ENCODE measurements at regions not wholly inside any gene's neighbourhood (a gene's known extent, or its start where the extent isn't known, plus 50 kb on each side); places are given as distances from the start of the nearest gene placed in this dataset.
"Not testable (repeated sequence)": the region's sequence is repeated elsewhere in the genome, so short reads cannot be mapped to it uniquely, and the experiment has no call there.

DNA sequence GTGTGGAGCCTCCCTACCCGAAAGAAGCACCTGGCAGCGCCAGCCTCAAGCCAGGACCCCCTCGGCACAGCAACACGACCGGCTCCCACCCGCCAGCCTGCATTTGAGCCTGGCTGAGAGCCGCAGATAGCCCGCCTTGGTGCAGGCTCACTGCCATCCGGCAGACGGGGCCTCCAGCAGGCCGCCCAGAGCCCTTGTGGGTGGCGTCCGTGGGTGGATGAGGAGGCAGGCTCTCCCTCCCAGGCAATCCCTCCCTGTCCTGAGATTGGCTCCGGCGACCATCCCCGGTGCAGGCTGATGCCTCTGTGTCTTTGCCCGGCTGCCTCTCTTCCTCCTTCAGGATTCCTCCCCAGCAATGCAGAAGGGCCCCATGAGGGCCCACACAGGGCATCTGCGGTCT is 1527.9 kb downstream of the BRD1 start:
- TF ChIP-seq, protein P1, sequence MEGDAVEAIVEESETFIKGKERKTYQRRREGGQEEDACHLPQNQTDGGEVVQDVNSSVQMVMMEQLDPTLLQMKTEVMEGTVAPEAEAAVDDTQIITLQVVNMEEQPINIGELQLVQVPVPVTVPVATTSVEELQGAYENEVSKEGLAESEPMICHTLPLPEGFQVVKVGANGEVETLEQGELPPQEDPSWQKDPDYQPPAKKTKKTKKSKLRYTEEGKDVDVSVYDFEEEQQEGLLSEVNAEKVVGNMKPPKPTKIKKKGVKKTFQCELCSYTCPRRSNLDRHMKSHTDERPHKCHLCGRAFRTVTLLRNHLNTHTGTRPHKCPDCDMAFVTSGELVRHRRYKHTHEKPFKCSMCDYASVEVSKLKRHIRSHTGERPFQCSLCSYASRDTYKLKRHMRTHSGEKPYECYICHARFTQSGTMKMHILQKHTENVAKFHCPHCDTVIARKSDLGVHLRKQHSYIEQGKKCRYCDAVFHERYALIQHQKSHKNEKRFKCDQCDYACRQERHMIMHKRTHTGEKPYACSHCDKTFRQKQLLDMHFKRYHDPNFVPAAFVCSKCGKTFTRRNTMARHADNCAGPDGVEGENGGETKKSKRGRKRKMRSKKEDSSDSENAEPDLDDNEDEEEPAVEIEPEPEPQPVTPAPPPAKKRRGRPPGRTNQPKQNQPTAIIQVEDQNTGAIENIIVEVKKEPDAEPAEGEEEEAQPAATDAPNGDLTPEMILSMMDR (IDR thresholded peaks at IDR 0.05; ENCODE audit: low read depth, low read length, missing control alignments) = no peak
- in situ Hi-C loops (cut with HindIII; ENCODE audit: low sequenced_read_pairs) = no loop called here
- no peak for DNase-seq (ENCODE audit: low read depth)
- H3K4me3 ChIP-seq (ENCODE audit: low read depth, low read length) = no peak overlapping the region

DNA sequence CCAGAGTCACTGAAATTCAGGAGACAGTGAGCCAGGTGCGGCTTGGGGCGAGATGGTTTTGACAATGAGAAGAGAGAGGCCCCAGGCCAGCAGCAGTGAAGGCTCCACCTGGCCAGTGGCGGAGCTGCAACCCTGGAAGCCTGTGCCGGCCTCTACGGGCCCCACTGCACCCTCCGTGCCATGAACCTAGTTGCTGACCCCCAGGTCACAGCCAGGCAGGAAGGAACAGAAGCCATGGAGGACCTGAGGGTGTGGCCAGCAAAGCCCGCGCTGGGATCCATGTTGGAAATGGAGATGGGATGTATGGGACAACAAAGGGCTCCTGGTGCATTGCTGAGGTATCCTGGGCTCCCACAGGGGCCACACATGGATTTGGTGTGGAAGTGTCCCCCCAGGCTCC is 1528.5 kb downstream of the BRD1 start:
- in situ Hi-C loops (cut with HindIII; ENCODE audit: low sequenced_read_pairs) = no loop called here
- TF ChIP-seq, protein P1 (IDR thresholded peaks at IDR 0.05; ENCODE audit: low read depth, low read length, missing control alignments) = no peak
- H3K4me3 ChIP-seq (ENCODE audit: low read depth, low read length) = no peak overlapping the region
- DNase-seq (ENCODE audit: low read depth) = no peak

DNA sequence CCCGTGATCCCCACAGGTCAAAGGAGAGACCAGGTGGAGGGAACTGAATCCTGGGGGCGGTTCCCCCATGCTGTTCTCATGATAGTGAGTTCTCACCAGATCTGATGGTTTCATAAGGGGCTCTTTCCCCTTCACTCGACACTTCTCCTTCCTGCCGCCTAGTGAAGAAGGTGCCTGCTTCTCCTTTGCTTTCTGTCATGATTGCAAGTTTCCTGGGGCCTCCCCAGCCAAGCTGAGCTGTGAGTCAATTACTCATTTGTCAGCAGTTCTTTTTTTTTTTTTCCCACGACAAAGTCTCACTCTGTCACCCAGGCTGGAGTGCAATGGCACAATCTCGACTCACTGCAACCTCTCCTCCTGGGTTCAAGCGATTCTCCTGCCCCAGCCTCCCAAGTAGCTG is 1530.4 kb downstream of the BRD1 start:
- DNase-seq (ENCODE audit: low read depth) = no peak
- no peak overlapping the region for H3K4me3 ChIP-seq (ENCODE audit: low read depth, low read length)
- TF ChIP-seq, protein P1 (IDR thresholded peaks at IDR 0.05; ENCODE audit: low read depth, low read length, missing control alignments) = no peak

DNA sequence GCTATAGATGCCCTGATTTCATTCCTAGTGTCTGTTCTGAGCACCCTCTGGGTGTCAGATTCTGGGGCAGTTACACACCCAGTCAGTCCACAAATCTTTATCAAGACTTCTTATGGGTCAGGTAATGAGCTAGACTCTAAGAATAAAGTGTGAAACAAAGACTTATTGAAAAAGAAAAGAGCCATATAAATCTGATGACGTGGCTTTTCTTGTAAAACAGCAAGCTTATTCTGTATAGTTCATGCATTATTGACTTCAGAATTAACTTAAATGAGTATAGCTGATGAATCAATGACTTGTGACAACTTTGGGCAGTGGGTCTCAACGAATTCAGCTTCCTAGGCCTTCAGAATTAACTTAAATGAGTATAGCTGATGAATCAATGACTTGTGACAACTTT is 1527.5 kb downstream of the TBC1D22A start:
- H3K4me3 ChIP-seq (ENCODE audit: low read depth, low read length); in situ Hi-C loops (cut with HindIII; ENCODE audit: low sequenced_read_pairs); DNase-seq (ENCODE audit: low read depth): not testable (repeated sequence)

More for the DNA sequence above, 1530.4 kb downstream of the BRD1 start:
- in situ Hi-C loops (cut with HindIII; ENCODE audit: low sequenced_read_pairs) = no loop called here

DNA sequence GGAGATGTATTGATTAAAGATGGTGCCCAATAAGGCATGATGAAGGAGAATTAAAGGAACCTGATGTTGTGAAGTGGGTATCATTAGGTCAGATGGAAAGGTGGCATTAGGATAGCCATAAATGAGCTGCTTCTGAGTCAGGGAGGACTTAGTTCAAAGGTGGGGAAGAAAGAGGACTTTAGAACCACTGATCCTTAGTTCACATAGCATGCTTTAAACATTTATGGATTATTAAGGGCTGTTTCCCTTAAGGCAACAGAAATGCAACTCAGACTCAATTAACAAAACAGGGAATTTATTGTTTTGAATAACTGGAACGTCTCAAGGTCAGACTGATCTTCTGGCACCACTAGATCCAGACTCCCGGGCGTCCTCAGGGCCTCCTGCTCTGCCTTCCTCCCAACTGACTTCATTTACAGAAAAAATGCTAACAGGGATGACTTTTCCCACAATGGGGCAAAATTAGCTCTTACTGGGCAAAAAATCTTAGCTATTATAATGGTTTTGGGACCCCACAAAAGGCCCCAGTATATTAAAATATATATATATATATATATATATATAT is 1526.0 kb downstream of the TBC1D22A start:
- TF ChIP-seq, protein P1 (IDR thresholded peaks at IDR 0.05; ENCODE audit: low read depth, low read length, missing control alignments) = no peak
- H3K4me3 ChIP-seq (ENCODE audit: low read depth, low read length) = no peak overlapping the region
- in situ Hi-C loops (cut with HindIII; ENCODE audit: low sequenced_read_pairs) = no loop called here
- no peak for DNase-seq (ENCODE audit: low read depth)

DNA sequence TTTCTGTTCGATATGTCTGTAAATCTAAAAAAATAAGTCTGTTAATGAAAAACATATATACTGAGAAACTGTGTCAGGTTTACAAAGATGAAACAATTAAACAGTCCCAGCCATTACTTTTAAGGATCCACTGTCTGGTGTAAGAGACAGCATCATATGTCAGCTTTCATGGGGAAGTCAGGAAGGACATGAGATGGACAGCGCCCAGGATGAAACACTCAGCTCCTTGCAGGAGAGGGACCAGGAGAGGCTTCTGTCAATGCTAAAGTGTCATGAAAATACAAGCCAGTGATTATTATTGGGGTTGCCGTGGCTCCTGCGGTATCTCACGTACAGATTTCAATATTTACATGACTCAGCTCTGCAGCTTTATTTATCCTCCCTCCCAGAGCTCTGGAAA is 1524.6 kb downstream of the TBC1D22A start:
- H3K4me3 ChIP-seq (ENCODE audit: low read depth, low read length) = no peak overlapping the region
- no peak for DNase-seq (ENCODE audit: low read depth)
- TF ChIP-seq, protein P1 (IDR thresholded peaks at IDR 0.05; ENCODE audit: low read depth, low read length, missing control alignments) = no peak
- in situ Hi-C loops (cut with HindIII; ENCODE audit: low sequenced_read_pairs) = no loop called here

DNA sequence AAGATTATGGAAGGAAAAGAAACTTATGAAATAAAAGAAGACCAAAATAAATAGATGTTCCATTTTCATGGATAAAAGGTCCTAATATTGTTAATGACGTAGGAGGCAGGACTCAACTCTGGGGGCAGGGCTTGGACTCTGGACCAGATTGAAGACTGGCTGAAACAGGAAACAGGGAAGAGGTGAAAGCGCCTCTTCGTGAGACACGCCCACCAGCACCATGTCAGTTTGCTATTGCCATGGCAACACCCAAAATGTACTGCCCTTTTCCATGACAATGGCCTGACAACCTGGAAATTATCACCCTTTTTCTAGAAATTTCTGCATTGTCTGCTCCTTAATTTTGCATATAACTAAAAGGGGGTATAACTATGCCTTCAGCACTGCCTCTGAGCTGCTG is 1522.2 kb downstream of the TBC1D22A start:
- TF ChIP-seq, protein P1 (IDR thresholded peaks at IDR 0.05; ENCODE audit: low read depth, low read length, missing control alignments) = no peak
- DNase-seq (ENCODE audit: low read depth) = no peak
- no peak overlapping the region for H3K4me3 ChIP-seq (ENCODE audit: low read depth, low read length)
- in situ Hi-C loops (cut with HindIII; ENCODE audit: low sequenced_read_pairs) = no loop called here
